Glomerular visceral epithelial cell (primary cell): ENCODE measurements at regions not wholly inside any gene's neighbourhood (a gene's known extent, or its start where the extent isn't known, plus 50 kb on each side); places are given as distances from the start of the nearest gene placed in this dataset.
"Not testable (repeated sequence)": the region's sequence is repeated elsewhere in the genome, so short reads cannot be mapped to it uniquely, and the experiment has no call there.

Experiments
- DNase-seq: peaks from one replicate; pipeline ENCODE4 v3.0.0-alpha.2; 2016; ENCODE audit errors: extremely low spot score

- DNase-seq = no peak
Measured at GRCh38 chr3:147471741-147472140, 62.6 kb downstream of the ZIC1 start.

- no peak for DNase-seq
Measured at GRCh38 chr3:147472846-147473245, 63.7 kb downstream of the ZIC1 start.

GRCh38 chr3:147483145-147483544, 74.0 kb downstream of the ZIC1 start:
- DNase-seq = no peak

DNA sequence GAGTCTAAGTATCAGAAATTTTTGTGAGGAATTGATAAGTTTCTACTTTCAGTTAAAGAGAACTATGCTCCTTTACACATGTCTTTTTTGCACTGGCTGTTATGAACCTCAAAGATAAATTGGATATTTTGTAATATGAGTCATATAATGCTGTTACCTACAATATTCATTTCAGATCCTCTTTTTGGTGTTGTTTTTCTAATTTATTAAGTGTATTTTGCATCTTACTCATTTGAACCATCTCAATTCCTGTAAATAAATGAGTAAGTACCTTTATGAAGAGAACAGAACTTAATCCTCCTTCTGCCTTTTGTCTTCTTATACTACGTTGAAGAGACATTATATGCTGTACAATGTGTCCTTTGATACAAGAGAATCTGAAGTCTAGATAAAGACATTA, 74.4 kb downstream of the ZIC1 start:
- no peak for DNase-seq

DNA sequence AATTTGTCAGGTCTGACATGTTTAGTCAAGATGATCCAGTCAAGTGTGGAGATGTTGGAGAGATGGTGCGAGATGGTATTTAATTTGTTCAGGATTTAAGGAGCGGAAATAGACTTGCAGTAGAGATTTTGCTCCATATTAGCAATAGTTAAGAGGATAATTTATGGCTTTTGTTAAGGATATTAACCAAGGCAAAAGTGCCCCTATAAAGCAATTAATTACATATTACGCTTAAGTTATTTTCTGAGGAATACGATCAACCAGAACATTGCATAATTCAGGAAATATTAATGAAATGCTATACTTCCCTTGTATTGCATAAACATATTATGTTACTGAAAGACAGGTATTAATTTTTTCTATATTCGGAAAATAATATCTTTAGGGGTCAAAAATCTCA, 83.9 kb downstream of the ZIC1 start:
- no peak for DNase-seq

DNA sequence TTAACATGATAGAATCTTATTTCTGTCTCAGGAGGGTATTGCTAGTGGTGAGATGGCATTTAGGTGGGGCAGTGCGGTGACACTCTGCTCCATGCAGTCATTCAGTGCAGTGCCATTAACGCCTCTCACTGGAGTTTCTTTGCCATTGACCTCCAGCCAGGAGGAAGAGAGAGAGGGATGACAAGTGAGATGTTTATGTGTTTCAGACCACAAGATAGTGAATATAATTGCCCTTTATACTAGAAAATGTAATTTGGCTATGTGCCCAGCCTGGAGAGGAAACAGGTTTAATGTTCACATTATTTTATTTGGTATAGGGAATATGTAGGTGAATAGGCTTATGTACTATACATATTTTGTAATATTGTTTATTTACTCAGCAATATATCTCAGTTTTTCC, 84.5 kb downstream of the ZIC1 start:
- DNase-seq = no peak

GRCh38 chr3:147497286-147497685, 88.1 kb downstream of the ZIC1 start:
- DNase-seq = no peak

GRCh38 chr3:147507638-147508286, 98.6 kb downstream of the ZIC1 start:
- no peak for DNase-seq

- DNase-seq = no peak
Measured at GRCh38 chr3:147509448-147509847, 100.3 kb downstream of the ZIC1 start.

- no peak for DNase-seq
Measured at GRCh38 chr3:147513785-147514184, 104.6 kb downstream of the ZIC1 start.

GRCh38 chr3:147514366-147515160, 105.4 kb downstream of the ZIC1 start:
- DNase-seq = no peak

- DNase-seq = no peak
Measured at GRCh38 chr3:147518465-147518864, 109.3 kb downstream of the ZIC1 start.

DNA sequence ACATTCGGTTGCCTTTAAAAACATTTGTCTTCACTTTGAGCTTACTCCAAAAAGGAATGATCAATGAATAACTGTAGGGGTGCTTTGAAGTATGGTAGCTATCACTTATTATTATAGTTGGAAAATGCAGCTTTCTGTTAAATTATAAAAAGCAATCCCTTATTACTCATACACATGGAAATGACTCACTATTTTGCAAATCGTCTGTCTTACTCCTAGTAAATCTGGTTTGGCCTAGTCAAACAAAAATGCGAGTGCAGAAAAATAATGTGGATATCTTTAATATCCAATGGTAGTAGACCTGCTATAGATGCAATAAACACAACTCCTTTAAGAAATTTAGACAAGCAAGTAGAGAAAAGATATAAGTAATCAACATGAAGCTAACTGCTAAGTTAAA, 112.5 kb downstream of the ZIC1 start:
- DNase-seq = peak; percentile 9

DNA sequence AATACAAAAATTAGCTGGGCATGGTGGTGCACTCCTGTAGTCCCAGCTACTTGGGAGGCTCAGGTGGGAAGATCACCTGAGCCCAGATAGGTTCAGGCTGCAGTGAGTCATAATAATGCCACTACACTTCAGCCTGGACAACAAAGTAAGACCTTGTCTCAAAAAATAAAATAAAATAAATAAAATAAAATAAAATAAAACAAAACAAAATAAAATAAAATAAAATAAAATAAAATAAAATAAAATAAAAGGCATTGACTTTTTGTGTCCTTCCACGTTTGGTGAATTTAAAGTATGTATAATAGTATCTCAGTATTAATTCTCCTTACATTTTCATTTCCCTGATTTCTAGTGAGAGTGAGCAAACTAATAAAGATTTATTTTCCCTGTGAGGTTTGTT, 113.6 kb downstream of the ZIC1 start:
- DNase-seq = not testable (repeated sequence)

GRCh38 chr3:147529551-147529950, 120.4 kb downstream of the ZIC1 start:
- DNase-seq = no peak

- no peak for DNase-seq
Measured at GRCh38 chr3:147538034-147538433, 128.9 kb downstream of the ZIC1 start.

DNA sequence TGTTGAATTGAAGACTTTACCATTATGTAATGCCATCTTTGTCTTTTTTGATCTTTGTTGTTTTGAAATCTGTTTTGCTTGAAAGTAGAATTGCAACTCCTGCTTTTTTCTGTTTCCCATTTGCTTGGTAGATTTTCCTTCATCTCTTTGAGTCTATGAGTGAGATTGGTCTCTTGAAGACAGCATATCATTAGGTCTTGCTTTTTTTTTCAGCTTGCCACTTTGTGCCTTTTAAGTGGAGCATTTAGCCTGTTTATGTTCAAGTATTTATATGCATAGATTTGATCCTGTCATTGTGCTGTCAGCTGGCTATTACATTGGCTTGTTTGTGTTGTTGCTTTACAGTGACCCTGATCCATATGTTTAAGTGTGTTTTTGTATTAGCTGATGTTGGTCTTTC, 131.8 kb downstream of the ZIC1 start:
- DNase-seq = no peak

- DNase-seq = no peak
Measured at GRCh38 chr3:147544290-147544689, 135.1 kb downstream of the ZIC1 start.

- no peak for DNase-seq
Measured at GRCh38 chr3:147551491-147551890, 142.3 kb downstream of the ZIC1 start.

DNA sequence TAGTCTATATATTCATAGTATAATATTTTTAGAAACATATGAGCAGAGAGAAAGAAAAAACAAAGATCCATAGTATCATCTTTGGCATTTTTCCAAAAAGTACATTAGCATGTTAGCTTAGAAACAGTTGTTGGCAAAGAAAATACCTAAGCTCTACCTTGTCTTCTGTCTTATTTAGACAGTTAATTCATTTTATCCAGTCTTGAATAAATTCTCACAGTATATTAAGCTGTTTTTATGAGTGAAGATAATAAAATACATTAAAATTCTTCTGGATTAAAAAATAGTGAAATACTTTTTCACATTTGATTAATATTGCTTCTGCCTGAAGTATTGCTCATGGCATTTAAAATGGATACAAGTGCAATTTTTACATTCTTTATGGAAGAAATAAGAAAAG, 145.2 kb downstream of the ZIC1 start:
- DNase-seq = no peak

DNA sequence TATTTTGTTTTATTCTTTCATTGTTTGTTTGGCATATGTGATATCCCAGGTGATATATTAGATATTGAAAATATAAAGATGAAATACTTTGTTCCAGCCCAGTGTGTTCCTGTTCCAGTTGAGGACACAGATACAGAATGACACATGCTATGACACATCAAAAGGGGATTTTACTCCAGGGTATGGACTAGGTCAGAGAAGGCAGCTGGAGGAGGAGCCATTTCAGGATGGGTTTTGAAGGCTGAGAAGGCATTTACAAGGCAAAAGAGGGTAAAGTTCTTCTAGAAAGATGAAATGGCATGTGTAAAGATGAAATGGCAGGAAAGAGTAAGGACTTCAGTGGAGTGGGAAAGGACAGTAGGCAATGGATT, 163.8 kb downstream of the ZIC1 start:
- peak; percentile 53 for DNase-seq

- no peak for DNase-seq
Measured at GRCh38 chr3:147574621-147575020, 165.5 kb downstream of the ZIC1 start.

DNA sequence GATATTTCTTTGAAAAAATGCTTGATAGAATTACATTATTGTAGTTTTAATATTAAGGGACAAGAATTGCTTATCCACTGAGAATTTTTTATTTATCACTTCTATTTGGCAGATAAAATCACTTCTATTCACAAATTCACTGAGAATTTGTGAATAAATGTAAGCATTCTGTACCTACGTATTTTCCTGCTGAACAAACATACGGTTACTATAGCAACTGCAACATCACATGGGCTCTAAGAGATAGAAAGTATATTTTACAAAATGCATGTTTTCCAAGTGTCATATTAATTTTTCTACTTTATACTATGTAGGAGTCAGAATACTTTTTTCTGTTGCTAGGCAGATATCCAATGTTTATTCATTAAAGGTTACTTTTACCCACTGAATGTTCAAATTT, 166.2 kb downstream of the ZIC1 start:
- DNase-seq = no peak

DNA sequence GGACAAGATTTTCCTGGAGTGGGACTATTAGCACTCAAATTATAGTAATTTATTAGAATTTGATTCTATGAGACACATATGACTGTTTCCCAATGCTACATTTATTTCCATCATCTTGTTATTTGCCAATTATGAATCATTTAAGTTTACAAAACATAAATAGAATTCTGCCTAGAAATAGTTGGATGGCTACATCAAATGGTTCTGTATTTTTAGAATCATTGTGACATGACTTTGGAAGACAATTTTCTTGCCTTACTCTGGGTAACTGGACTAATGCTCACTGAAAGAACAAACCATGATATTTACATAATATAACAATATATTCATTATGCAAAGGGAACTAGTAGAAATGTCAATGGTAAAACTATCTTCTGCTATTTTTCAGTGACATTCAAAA, 173.5 kb downstream of the ZIC1 start:
- no peak for DNase-seq
